BE2C (cell line): ENCODE measurements at regions not wholly inside any gene's neighbourhood (a gene's known extent, or its start where the extent isn't known, plus 50 kb on each side); places are given as distances from the start of the nearest gene placed in this dataset.

Experiments used
- DNase-seq: peaks from one replicate; pipeline ENCODE4 v3.0.0-alpha.2; 2020
- H3K27me3 ChIP-seq: fragments of 250-450 bp; sonication (Bioruptor Pico); 2 replicates; pipeline ENCODE4 v1.5.1; 2020; ENCODE audit warnings: mild to moderate bottlenecking
- H3K36me3 ChIP-seq: fragments of 250-450 bp; sonication (Bioruptor Pico); 2 replicates; pipeline ENCODE4 v1.5.1; 2020; ENCODE audit warnings: mild to moderate bottlenecking
- H3K4me1 ChIP-seq: fragments of 250-450 bp; sonication (Bioruptor Pico); 2 replicates; pipeline ENCODE4 v1.5.1; 2020
- H3K4me3 ChIP-seq: 2 replicates; pipeline ENCODE4 v1.5.1; 2011; ENCODE audit warnings: low read depth, low read length
- H3K9me3 ChIP-seq: fragments of 250-450 bp; sonication (Bioruptor Pico); 2 replicates; pipeline ENCODE4 v1.5.1; 2020
- CTCF ChIP-seq: IDR thresholded peaks from 2 replicates; pipeline ENCODE4 v1.5.1; 2012; ENCODE audit warnings: mild to moderate bottlenecking, low read depth, low read length

DNA sequence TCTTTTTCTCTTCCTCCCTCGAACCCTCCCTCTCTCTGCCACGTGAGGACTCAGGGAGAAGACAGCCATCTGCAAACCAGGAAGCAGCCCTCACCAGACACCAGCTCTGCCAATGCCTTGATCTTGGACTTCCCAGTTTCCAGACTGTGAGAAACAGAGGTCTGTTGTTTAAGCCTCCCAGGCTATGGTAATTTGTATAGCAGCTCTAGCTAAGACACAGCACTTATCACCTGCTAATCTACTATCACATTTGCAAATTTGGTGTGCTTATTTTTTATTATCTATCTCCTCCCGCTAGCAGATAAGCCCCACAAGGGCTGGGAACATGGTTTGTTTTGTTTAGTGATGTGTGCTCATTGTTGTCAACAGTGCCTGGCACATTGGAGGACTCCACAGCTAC lies 124.8 kb upstream of the OPCML start:
- TF ChIP-seq CTCF: no peak

GRCh38 chr11:133656082-133656635 lies 123.9 kb upstream of the OPCML start:
- no peak for DNase-seq
- no peaks in the 10 kb centered on the region for H3K9me3 ChIP-seq
- H3K4me1 ChIP-seq: no peaks in the 10 kb centered on the region
- no peaks in the 10 kb centered on the region for H3K36me3 ChIP-seq
- TF ChIP-seq CTCF: no peak
- H3K4me3 ChIP-seq: no peak overlapping the region
- peaks cover 50% of the 10 kb centered on the region for H3K27me3 ChIP-seq

More for the DNA sequence above, 124.8 kb upstream of the OPCML start:
- H3K4me1 ChIP-seq: no peaks in the 10 kb centered on the region
- H3K4me3 ChIP-seq: no peak overlapping the region
- no peaks in the 10 kb centered on the region for H3K9me3 ChIP-seq
- no peak for DNase-seq
- H3K36me3 ChIP-seq: no peaks in the 10 kb centered on the region
- peaks cover 43% of the 10 kb centered on the region for H3K27me3 ChIP-seq

DNA sequence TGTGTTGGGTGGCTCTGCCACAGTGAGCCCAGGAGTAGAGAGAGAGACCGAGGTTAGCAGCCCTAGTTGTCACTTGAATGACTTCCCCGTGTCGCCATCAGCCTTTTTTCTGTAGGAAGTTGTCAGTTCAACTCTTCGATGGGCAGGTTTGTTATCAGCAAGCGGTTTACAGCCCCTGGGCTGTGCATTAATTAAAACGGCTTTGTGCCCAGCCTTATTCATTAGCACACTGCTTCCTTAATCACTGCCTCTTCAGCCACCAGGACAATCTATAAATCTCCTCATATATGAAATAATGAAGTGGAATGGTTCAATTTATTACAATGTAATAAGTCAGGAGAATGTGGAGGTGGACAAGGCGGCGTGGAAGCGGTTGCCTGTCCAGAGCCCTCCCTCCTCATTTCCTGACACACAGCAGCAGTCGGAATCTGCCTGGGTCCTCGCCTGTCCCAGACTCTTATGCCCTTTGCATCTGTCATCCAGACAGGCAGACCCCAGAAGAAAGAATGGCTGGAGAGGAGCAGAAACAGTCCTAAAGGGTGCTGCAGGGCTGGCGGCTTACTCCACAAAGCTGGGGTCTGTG lies 122.4 kb upstream of the OPCML start:
- no peak overlapping the region for H3K4me3 ChIP-seq
- peaks cover 56% of the 10 kb centered on the region for H3K27me3 ChIP-seq
- H3K9me3 ChIP-seq: no peaks in the 10 kb centered on the region
- H3K4me1 ChIP-seq: no peaks in the 10 kb centered on the region
- no peaks in the 10 kb centered on the region for H3K36me3 ChIP-seq
- TF ChIP-seq CTCF: no peak
- DNase-seq: no peak

GRCh38 chr11:133653336-133653735 lies 121.0 kb upstream of the OPCML start:
- no peak for DNase-seq
- Histone ChIP-seq H3K4me1 (no peaks in the 10 kb centered on the region), H3K9me3 (no peaks in the 10 kb centered on the region), H3K4me3 (no peak overlapping the region), H3K27me3 (peaks cover 60% of the 10 kb centered on the region), H3K36me3 (no peaks in the 10 kb centered on the region)
- TF ChIP-seq CTCF: no peak

- Histone ChIP-seq H3K27me3 (peaks cover 51% of the 10 kb centered on the region), H3K36me3 (no peaks in the 10 kb centered on the region), H3K9me3 (no peaks in the 10 kb centered on the region), H3K4me1 (no peaks in the 10 kb centered on the region), H3K4me3 (no peak overlapping the region)
- DNase-seq: no peak
- TF ChIP-seq CTCF: no peak
Observed at GRCh38 chr11:133650082-133650481, 117.8 kb upstream of the OPCML start.

- H3K9me3 ChIP-seq: no peaks in the 10 kb centered on the region
- H3K4me1 ChIP-seq: no peaks in the 10 kb centered on the region
- no peak for TF ChIP-seq CTCF
- H3K27me3 ChIP-seq: peaks cover 41% of the 10 kb centered on the region
- no peak overlapping the region for H3K4me3 ChIP-seq
- no peaks in the 10 kb centered on the region for H3K36me3 ChIP-seq
- no peak for DNase-seq
Observed at GRCh38 chr11:133649040-133649439, 116.7 kb upstream of the OPCML start.
